ENCODE measurements at regions not wholly inside any gene's neighbourhood (a gene's known extent, or its start where the extent isn't known, plus 50 kb on each side); places are given as distances from the start of the nearest gene placed in this dataset.
"Not testable (repeated sequence)": the region's sequence is repeated elsewhere in the genome, so short reads cannot be mapped to it uniquely, and the experiment has no call there.

- TF ChIP-seq, protein P1, sequence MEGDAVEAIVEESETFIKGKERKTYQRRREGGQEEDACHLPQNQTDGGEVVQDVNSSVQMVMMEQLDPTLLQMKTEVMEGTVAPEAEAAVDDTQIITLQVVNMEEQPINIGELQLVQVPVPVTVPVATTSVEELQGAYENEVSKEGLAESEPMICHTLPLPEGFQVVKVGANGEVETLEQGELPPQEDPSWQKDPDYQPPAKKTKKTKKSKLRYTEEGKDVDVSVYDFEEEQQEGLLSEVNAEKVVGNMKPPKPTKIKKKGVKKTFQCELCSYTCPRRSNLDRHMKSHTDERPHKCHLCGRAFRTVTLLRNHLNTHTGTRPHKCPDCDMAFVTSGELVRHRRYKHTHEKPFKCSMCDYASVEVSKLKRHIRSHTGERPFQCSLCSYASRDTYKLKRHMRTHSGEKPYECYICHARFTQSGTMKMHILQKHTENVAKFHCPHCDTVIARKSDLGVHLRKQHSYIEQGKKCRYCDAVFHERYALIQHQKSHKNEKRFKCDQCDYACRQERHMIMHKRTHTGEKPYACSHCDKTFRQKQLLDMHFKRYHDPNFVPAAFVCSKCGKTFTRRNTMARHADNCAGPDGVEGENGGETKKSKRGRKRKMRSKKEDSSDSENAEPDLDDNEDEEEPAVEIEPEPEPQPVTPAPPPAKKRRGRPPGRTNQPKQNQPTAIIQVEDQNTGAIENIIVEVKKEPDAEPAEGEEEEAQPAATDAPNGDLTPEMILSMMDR (IDR thresholded peaks at IDR 0.05; ENCODE audit: insufficient read depth, low read length, poor library complexity, severe bottlenecking), result not testable (repeated sequence)
- TF ChIP-seq EZH2phosphoT487 (conservative IDR thresholded peaks at IDR 0.05; ENCODE audit: low read length), result not testable (repeated sequence)
Observed at GRCh38 chr1:192911896-192912656, 103.2 kb downstream of the RGS2 start.
